ENCODE measurements at regions not wholly inside any gene's neighbourhood (a gene's known extent, or its start where the extent isn't known, plus 50 kb on each side); places are given as distances from the start of the nearest gene placed in this dataset.
"Not testable (repeated sequence)": the region's sequence is repeated elsewhere in the genome, so short reads cannot be mapped to it uniquely, and the experiment has no call there.

DNA sequence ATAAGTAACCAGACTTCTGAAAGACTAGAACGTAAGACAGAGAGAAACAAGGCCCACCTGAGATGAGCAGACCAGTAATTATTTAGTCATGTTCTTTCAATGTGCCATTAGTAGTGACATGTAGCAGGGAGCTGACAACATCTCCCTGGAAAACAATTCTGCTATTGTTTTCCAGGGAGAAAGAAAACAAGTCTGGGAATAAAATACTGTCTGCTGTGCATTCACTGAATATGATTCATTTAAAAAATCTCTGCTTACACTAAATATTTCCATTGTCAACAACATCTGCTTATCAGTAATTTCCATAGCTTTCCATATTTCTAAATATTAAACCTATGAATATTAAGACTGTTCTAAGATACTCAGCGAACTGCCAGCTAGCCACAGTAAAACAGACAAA, 80.0 kb downstream of the VCAM1 start:
- TF ChIP-seq CTCF (IDR thresholded peaks at IDR 0.05): no peak
- Histone ChIP-seq H3K27me3 (no peaks in the 10 kb centered on the region), H3K4me1 (no peaks in the 10 kb centered on the region), H3K27ac (no peak overlapping the region), H3K9me3 (no peaks in the 10 kb centered on the region), H3K4me3 (no peak overlapping the region), H3K36me3 (no peaks in the 10 kb centered on the region)
- intact Hi-C loops (cut with DNase I): no loop called here
- no peak for ATAC-seq
- no peak for DNase-seq

DNA sequence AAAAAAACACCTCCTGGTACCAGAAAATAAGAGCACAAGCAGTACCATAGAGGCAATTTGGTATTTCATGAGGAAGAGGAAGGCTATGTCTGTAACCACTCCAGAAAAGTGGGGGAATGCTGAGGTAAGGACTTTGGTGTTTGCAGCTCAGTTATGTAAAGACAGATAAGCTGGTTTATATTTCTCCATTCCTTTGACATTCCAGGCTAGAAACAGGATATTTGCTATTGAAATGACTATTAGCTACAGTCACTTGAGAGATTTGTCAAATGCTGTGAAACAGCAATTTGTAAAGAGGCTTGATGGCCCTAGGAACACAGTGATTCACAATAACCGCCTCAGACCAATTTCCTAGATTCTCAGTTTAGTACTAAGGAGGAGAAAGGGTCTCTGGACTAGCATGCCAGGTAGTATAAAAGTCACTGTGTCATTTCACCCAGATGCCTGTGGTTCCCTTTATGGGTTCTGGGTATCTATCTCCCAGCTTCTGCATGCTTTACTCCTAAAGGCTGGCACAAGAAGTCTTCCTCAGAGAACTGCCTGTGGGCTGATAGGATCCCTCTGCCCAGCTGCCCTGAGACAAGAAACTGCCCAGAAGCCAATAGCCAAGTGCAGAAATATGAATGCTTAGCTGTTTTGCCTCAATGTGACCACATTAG, 80.5 kb downstream of the VCAM1 start:
- no peaks in the 10 kb centered on the region for H3K36me3 ChIP-seq
- no peak for ATAC-seq
- intact Hi-C loops (cut with DNase I): no loop called here
- H3K9me3 ChIP-seq: no peaks in the 10 kb centered on the region
- no peaks in the 10 kb centered on the region for H3K4me1 ChIP-seq
- no peak for TF ChIP-seq CTCF (IDR thresholded peaks at IDR 0.05)
- H3K27me3 ChIP-seq: no peaks in the 10 kb centered on the region
- DNase-seq: no peak
- H3K27ac ChIP-seq: no peak overlapping the region
- no peak overlapping the region for H3K4me3 ChIP-seq

GRCh38 chr1:100801256-100801655, 81.7 kb downstream of the VCAM1 start:
- ATAC-seq; H3K4me1 ChIP-seq; intact Hi-C loops (cut with DNase I); H3K27me3 ChIP-seq; H3K36me3 ChIP-seq; H3K9me3 ChIP-seq; H3K27ac ChIP-seq; H3K4me3 ChIP-seq; DNase-seq: not testable (repeated sequence)

DNA sequence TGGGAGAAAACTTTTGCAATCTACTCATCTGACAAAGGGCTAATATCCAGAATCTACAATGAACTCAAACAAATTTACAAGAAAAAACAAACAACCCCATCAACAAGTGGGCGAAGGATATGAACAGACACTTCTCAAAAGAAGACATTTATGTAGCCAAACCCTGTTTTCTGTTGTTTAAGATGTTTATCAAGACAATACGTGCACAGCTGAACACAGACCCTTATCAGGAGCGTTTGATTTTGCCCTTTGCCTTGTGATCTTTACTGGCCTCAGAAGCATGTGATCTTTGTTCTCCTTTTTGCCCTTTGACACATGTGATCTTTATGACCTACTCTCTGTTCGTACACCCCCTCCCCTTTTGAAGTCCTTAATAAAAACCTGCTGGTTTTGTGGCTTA, 83.7 kb downstream of the VCAM1 start:
- ATAC-seq; H3K9me3 ChIP-seq; H3K36me3 ChIP-seq; DNase-seq; intact Hi-C loops (cut with DNase I); H3K27me3 ChIP-seq; H3K27ac ChIP-seq; H3K4me1 ChIP-seq; H3K4me3 ChIP-seq: not testable (repeated sequence)

GRCh38 chr1:100806601-100807000, 87.1 kb downstream of the VCAM1 start:
- TF ChIP-seq CTCF (IDR thresholded peaks at IDR 0.05): no peak
- Histone ChIP-seq H3K4me1 (no peaks in the 10 kb centered on the region), H3K9me3 (no peaks in the 10 kb centered on the region), H3K4me3 (no peak overlapping the region), H3K36me3 (no peaks in the 10 kb centered on the region), H3K27ac (no peak overlapping the region), H3K27me3 (no peaks in the 10 kb centered on the region)
- ATAC-seq: no peak
- no peak for DNase-seq
- intact Hi-C loops (cut with DNase I): no loop called here

DNA sequence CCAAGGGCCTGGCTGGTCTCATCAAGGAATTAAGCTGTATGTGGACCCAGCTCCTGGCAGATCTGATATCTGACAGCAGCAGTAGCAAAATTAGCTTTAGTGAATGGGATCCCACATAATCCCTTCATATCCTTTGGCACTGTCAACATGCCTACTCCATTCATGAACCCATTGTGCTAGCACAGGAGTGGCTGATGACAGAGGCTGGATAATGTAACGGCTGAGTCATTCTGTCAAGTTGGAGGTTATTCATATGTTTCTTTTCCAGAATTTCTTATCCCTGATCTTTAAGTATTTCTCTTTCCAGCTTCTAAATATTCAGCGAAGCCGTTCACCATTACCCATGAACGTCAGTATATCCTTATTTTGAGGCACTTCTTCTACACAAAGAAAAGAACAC, 84.3 kb downstream of the EXTL2 start:
- DNase-seq (no peak), ATAC-seq (no peak)
- Histone ChIP-seq H3K9me3 (no peaks in the 10 kb centered on the region), H3K27me3 (no peaks in the 10 kb centered on the region), H3K36me3 (no peaks in the 10 kb centered on the region), H3K4me1 (no peaks in the 10 kb centered on the region), H3K27ac (no peak overlapping the region), H3K4me3 (no peak overlapping the region)
- TF ChIP-seq CTCF (IDR thresholded peaks at IDR 0.05): no peak
- intact Hi-C loops (cut with DNase I): no loop called here

DNA sequence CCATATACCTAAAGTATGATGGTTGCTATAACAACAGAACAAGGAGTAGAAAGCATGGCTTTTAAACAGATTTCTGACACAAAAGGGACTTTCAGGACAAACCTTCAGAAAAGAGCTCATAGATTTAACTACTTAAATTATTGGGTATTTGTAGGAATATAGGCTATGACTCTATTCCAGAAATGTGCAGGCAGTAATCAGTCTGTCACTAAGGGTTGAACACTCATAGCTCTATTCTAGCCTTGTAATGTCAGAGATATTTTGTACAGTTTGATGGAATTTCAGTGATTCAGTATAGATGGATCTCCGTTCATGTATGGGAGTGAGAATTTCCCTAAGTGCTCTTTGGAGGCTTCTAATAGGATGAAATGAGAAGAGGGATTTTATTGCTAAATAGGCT, 82.8 kb downstream of the EXTL2 start:
- H3K27me3 ChIP-seq: no peaks in the 10 kb centered on the region
- H3K36me3 ChIP-seq: no peaks in the 10 kb centered on the region
- no peak overlapping the region for H3K4me3 ChIP-seq
- intact Hi-C loops (cut with DNase I): no loop called here
- ATAC-seq (no peak), DNase-seq (no peak)
- H3K27ac ChIP-seq: no peak overlapping the region
- TF ChIP-seq CTCF (IDR thresholded peaks at IDR 0.05): no peak
- no peaks in the 10 kb centered on the region for H3K9me3 ChIP-seq
- H3K4me1 ChIP-seq: no peaks in the 10 kb centered on the region

GRCh38 chr1:100814938-100815337, 79.7 kb downstream of the EXTL2 start:
- H3K4me3 ChIP-seq; DNase-seq; H3K36me3 ChIP-seq; H3K27me3 ChIP-seq; H3K27ac ChIP-seq; H3K4me1 ChIP-seq; ATAC-seq; H3K9me3 ChIP-seq; intact Hi-C loops (cut with DNase I): not testable (repeated sequence)
